AG04449 (cell line): ENCODE measurements at regions not wholly inside any gene's neighbourhood (a gene's known extent, or its start where the extent isn't known, plus 50 kb on each side); places are given as distances from the start of the nearest gene placed in this dataset.

Experiments used
- CTCF ChIA-PET: fragments of 350-600 bp; formaldehyde crosslinking; extraction: SDS; loops from one replicate; lab custom pipeline; 2021; ENCODE audit warnings: antibody characterized with exemption; lab: Yijun Ruan, JAX
- POLR2A ChIA-PET: fragments of 400-600, 350-600 bp; formaldehyde crosslinking; extraction: SDS; loops from one replicate; lab custom pipeline; 2020; ENCODE audit warnings: antibody characterized with exemption, inconsistent platforms; lab: Yijun Ruan, JAX
- DNase-seq: peaks from one replicate; pipeline ENCODE4 v3.0.0-alpha.2; 2010; ENCODE audit warnings: low read depth, low spot score
- H3K4me3 ChIP-seq: 2 replicates; pipeline ENCODE4 v1.5.1; 2011; ENCODE audit warnings: low read depth, mild to moderate bottlenecking, control low read depth, low read length
- CTCF ChIP-seq: IDR thresholded peaks from one replicate; pipeline ENCODE4 v1.5.1; 2011; ENCODE audit warnings: mild to moderate bottlenecking, moderate library complexity, low read length, control low read depth, inconsistent platforms; ENCODE audit not compliant: insufficient read depth; ENCODE audit errors: missing control alignments

DNA sequence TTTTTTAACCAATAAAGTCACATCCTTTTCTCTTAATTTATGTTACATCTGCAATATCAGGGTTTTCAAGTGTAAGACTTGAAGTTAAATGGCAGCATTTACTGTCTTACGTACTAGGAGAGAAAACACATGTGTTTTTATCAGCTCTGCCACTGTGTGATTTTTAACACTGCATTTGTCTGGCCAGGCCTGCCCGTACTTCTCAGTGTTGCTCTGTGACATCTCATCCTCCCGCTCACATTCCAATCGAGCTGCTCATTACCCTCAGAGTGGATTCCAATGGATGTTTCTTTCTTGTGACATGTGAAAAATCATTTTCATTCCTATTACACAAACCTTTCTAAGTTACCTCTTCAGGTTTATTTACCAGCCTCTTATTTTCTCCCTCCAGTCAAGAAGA is 420.3 kb downstream of the FAT4 start:
- peak; percentile 59 for DNase-seq
- ChIA-PET POLR2A (no interaction called here), CTCF (interaction anchor here (0.7 to 2.7 kb wide), 4 partner anchors 413 to 870 kb away, joined by 3 to 14 read pairs (median 8); no protein-coding TSS in a partner anchor)
- no peak for TF ChIP-seq CTCF
- H3K4me3 ChIP-seq: no peak overlapping the region

DNA sequence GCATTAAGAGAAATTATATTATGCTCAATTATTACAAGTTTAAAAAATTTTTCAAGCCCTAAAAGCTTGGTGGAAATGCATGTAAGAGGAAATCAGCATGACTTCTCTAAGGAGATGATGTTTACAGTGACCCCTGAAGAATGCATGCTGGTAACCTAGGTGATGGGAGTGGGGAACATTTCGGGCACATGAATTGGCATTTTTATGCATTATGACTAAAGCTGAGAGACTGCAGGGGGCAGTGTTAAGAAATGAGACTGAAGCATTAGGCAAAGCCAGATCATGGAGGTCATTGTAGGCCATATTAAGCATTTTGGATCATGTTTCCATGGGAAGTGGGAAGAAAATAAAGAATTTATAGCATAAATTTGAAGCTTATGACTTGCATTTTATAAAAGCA is 421.3 kb downstream of the FAT4 start:
- no peak for TF ChIP-seq CTCF
- ChIA-PET POLR2A (no interaction called here), CTCF (interaction anchor here (1.7 to 2.7 kb wide), 4 partner anchors 10 to 423 kb away, joined by 7 to 14 read pairs (median 10); no protein-coding TSS in a partner anchor)
- no peak overlapping the region for H3K4me3 ChIP-seq
- DNase-seq: no peak

- no peak for DNase-seq
- no peak overlapping the region for H3K4me3 ChIP-seq
- no peak for TF ChIP-seq CTCF
- ChIA-PET CTCF (interaction anchor here (0.7 to 2.8 kb wide), 7 partner anchors 10 to 865 kb away, joined by 3 to 9 read pairs (median 4); partner anchors contain the start of gene FAT4), POLR2A (interaction anchor here (0.6 kb wide), 1 partner anchor 1305 kb away, joined by 3 read pairs; no protein-coding TSS in a partner anchor)
Observed at GRCh38 chr4:125739760-125740159, 425.0 kb downstream of the FAT4 start.

DNA sequence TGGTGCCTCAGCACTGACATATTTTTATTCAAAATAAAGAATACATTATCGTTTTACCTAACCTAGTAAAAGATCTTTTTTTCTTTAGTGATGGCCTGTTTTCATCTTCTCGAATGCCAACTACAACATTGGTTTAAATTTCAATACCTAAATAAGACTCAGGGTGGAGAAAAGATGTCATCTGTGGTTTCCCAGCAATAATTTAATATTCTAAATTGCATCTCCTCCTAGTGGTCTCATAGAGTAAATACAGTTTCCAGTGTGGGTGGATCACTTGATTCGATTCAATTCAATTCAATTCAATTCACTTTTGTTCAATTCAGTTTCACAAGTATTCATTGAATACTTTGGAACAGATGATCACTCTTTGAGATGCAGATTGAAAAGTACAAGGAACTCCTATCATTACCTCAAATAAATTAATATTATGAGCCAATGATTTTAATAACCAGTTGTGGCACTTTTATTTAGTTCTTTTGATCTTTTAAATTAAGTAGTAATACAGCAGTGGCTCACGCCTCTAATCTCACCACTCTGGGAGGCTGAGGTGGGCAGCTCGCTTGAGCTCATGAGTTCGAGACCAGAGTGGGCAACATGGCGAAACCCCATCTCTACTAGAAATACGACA is 427.2 kb downstream of the FAT4 start:
- DNase-seq: no peak
- ChIA-PET POLR2A (no interaction called here), CTCF (interaction anchor here (2.8 kb wide), 1 partner anchor 424 kb away, joined by 7 read pairs; no protein-coding TSS in a partner anchor)
- TF ChIP-seq CTCF: peak; percentile 46
- H3K4me3 ChIP-seq: no peak overlapping the region

- H3K4me3 ChIP-seq: no peak overlapping the region
- no peak for TF ChIP-seq CTCF
- DNase-seq: no peak
- ChIA-PET CTCF (interaction anchor here (1.4 to 2.9 kb wide), 3 partner anchors 9 to 431 kb away, joined by 3 to 11 read pairs (median 9); no protein-coding TSS in a partner anchor), POLR2A (no interaction called here)
Observed at GRCh38 chr4:125744891-125745364, 430.2 kb downstream of the FAT4 start.

DNA sequence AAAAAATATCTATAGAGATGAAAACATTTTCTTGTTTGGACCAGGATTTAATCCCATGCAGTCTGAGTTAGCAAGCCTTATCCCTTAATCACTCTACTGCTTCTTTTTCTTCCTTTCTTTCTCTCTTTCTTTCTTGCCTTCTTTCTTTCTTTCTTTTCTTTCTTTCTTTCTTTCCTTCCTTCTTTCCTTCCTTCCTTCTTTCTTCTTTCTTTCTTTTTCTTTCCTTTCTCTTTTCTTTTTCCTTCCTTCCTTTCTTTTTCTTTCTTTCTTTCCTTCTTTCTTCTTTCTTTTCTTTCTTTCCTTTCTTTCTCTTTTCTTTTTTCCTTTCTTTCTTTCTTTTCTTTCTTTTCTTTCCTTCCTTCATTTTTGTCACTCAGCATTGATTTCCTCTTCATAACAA is 434.6 kb downstream of the FAT4 start:
- CTCF ChIA-PET: no interaction called here
- no peak for TF ChIP-seq CTCF
- no peak overlapping the region for H3K4me3 ChIP-seq
- DNase-seq: no peak
- POLR2A ChIA-PET: no interaction called here
